Body of pancreas (tissue), 4 donors: ENCODE measurements at regions not wholly inside any gene's neighbourhood (a gene's known extent, or its start where the extent isn't known, plus 50 kb on each side); places are given as distances from the start of the nearest gene placed in this dataset.

Experiments
- POLR2A ChIP-seq, 3 donors: fragments of 450-650 bp; IDR thresholded peaks; one replicate each; pipeline ENCODE4 v1.6.1; 2016; ENCODE audit warnings: antibody characterized with exemption in 3 of 3, mild to moderate bottlenecking in 2 of 3
- TF ChIP-seq, protein P1 (sequence below), 7 experiments: fragments of 450-650 bp in 4 of 7; fragments of 200-600 bp in 3 of 7; sonication (generic) in 3 of 7; IDR thresholded peaks; one replicate each; pipeline ENCODE4 v1.5.1; 2016 to 2019; ENCODE audit warnings: antibody characterized with exemption in 7 of 7

- TF ChIP-seq, protein P1, sequence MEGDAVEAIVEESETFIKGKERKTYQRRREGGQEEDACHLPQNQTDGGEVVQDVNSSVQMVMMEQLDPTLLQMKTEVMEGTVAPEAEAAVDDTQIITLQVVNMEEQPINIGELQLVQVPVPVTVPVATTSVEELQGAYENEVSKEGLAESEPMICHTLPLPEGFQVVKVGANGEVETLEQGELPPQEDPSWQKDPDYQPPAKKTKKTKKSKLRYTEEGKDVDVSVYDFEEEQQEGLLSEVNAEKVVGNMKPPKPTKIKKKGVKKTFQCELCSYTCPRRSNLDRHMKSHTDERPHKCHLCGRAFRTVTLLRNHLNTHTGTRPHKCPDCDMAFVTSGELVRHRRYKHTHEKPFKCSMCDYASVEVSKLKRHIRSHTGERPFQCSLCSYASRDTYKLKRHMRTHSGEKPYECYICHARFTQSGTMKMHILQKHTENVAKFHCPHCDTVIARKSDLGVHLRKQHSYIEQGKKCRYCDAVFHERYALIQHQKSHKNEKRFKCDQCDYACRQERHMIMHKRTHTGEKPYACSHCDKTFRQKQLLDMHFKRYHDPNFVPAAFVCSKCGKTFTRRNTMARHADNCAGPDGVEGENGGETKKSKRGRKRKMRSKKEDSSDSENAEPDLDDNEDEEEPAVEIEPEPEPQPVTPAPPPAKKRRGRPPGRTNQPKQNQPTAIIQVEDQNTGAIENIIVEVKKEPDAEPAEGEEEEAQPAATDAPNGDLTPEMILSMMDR (IDR thresholded peaks at IDR 0.05), result no peak
- TF ChIP-seq POLR2A (IDR thresholded peaks at IDR 0.05), result no peak
These were observed 256.9 kb upstream of the LUZP2 start for GRCh38 chr11:24239930-24240329.
